OCI-LY1 (cell line): ENCODE measurements at regions not wholly inside any gene's neighbourhood (a gene's known extent, or its start where the extent isn't known, plus 50 kb on each side); places are given as distances from the start of the nearest gene placed in this dataset.

Source experiments
- EZH2 ChIP-seq: fragments of 200-600 bp; sonication (generic), shearing (Covaris generic); IDR thresholded peaks from 2 replicates; pipeline ENCODE4 v1.8.0; 2017; ENCODE audit warnings: borderline replicate concordance, mixed run types, mild to moderate bottlenecking, antibody characterized with exemption, low read length, moderate library complexity, mixed read lengths
- TF ChIP-seq, protein P1 (sequence below): fragments of 200-600 bp; sonication (generic), shearing (Covaris generic); IDR thresholded peaks from 2 replicates; pipeline ENCODE4 v1.5.1; 2017; ENCODE audit warnings: mild to moderate bottlenecking, antibody characterized with exemption, low read length, moderate library complexity, mixed read lengths

DNA sequence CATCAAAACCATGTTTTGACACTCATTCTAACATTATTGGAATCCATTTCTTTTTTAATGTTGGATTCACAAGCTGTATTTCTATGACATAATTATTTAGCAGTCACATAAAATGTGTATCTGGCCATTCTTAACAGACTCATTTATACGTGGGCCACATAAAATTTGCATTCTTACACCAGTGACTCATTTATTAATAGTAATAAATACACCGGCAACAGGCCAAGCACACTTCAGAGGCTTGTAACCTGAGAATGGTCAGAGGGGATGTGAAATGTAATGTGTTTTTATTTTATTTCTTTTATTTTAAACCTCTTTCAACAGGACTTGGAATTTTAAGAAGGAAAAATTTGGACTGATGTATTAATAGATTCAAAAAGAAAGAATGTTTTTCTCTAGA, 384.9 kb upstream of the RARB start:
- TF ChIP-seq, protein P1, sequence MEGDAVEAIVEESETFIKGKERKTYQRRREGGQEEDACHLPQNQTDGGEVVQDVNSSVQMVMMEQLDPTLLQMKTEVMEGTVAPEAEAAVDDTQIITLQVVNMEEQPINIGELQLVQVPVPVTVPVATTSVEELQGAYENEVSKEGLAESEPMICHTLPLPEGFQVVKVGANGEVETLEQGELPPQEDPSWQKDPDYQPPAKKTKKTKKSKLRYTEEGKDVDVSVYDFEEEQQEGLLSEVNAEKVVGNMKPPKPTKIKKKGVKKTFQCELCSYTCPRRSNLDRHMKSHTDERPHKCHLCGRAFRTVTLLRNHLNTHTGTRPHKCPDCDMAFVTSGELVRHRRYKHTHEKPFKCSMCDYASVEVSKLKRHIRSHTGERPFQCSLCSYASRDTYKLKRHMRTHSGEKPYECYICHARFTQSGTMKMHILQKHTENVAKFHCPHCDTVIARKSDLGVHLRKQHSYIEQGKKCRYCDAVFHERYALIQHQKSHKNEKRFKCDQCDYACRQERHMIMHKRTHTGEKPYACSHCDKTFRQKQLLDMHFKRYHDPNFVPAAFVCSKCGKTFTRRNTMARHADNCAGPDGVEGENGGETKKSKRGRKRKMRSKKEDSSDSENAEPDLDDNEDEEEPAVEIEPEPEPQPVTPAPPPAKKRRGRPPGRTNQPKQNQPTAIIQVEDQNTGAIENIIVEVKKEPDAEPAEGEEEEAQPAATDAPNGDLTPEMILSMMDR, result no peak
- no peak for TF ChIP-seq EZH2
